ENCODE measurements at regions not wholly inside any gene's neighbourhood (a gene's known extent, or its start where the extent isn't known, plus 50 kb on each side); places are given as distances from the start of the nearest gene placed in this dataset.

DNA sequence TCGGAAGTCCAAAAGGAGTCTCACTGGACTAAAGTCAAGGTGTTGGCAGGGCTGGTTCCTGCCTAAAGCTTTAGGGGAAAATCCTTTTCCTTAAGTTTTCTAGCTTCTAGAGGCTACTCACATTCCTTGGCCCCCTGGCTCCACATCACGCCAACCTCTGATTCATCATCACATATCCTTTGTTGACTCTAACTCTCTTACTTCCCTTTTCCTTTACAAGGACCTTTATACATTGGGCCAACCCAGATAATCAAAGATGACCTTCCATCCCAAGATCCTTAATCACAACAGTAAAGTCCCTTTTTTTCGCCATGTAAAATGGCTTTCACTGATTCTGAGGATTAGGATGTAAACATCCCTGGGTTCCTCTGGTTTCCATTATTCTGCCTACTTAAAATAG, 146.4 kb upstream of the DCAF8L1 start:
- Histone ChIP-seq H4K20me1 (ENCODE audit: control insufficient read depth, insufficient read depth) (no peaks in the 10 kb centered on the region), H3K9ac (ENCODE audit: control insufficient read depth, insufficient read depth, low read length) (no peak overlapping the region), H2AFZ (ENCODE audit: control insufficient read depth, low read depth, low read length) (no peak overlapping the region), H3K79me2 (ENCODE audit: control insufficient read depth, insufficient read depth, low read length) (no peaks in the 10 kb centered on the region), H3K9me3 (replicated peaks; ENCODE audit: control insufficient read depth, insufficient read depth, low read length) (no peaks in the 10 kb centered on the region), H3K36me3 (ENCODE audit: control insufficient read depth in 2 of 2, insufficient read depth in 2 of 2, low read length in 1 of 2) (no peaks in the 10 kb centered on the region), H3K27me3 (replicated peaks in 1 of 2; ENCODE audit: control insufficient read depth in 2 of 2, insufficient read depth in 2 of 2, low read length in 1 of 2) (no peaks in the 10 kb centered on the region), H3K4me3 (no peak overlapping the region), H3K27ac (ENCODE audit: control insufficient read depth, insufficient read depth) (no peak overlapping the region), H3K4me1 (ENCODE audit: control insufficient read depth, insufficient read depth, low read length) (no peaks in the 10 kb centered on the region), H3K4me2 (ENCODE audit: control insufficient read depth, insufficient read depth) (no peak overlapping the region)
- in situ Hi-C loops (cut with MboI), result no loop called here
- no peak for ATAC-seq
- CTCF ChIA-PET, result no interaction called here
- POLR2A ChIA-PET, result no interaction called here
- RAD21 ChIA-PET (ENCODE audit: unreplicated experiment), result no interaction called here
- intact Hi-C loops (cut with micrococcal nuclease; ENCODE audit: unreplicated experiment), result no loop called here
- no peak for FAIRE-seq
- 17% methylated on average over 3 of the region's 3 CpGs for WGBS (ENCODE audit: insufficient coverage, insufficient replicate concordance, low lambda C conversion rate, missing lambda C conversion rate)
- no TSS peak for BruUV-seq (replicated peaks)
- SMC1A ChIA-PET (ENCODE audit: uncharacterized antibody, unreplicated experiment), result no interaction called here
- no peak for DNase-seq (ENCODE audit: low read depth, low spot score)
- TF ChIP-seq WRNIP1 (IDR thresholded peaks at IDR 0.05; ENCODE audit: borderline replicate concordance, low read depth, low read length) (no peak), RAD51 (IDR thresholded peaks at IDR 0.05) (no peak), SMARCA5 (IDR thresholded peaks at IDR 0.05) (no peak), CBFB (IDR thresholded peaks at IDR 0.05; ENCODE audit: low read depth) (no peak), BMI1 (IDR thresholded peaks at IDR 0.05; ENCODE audit: borderline replicate concordance) (no peak), POLR2AphosphoS2 (IDR thresholded peaks at IDR 0.05; ENCODE audit: low read depth, low read length) (no peak), PAX8 (IDR thresholded peaks at IDR 0.05) (no peak), RCOR1 (conservative IDR thresholded peaks at IDR 0.05; ENCODE audit: low read depth, low read length) (no peak), MEF2B (IDR thresholded peaks at IDR 0.05; ENCODE audit: partially characterized antibody, poor library complexity, severe bottlenecking) (no peak)
- TF ChIP-seq, protein P1, sequence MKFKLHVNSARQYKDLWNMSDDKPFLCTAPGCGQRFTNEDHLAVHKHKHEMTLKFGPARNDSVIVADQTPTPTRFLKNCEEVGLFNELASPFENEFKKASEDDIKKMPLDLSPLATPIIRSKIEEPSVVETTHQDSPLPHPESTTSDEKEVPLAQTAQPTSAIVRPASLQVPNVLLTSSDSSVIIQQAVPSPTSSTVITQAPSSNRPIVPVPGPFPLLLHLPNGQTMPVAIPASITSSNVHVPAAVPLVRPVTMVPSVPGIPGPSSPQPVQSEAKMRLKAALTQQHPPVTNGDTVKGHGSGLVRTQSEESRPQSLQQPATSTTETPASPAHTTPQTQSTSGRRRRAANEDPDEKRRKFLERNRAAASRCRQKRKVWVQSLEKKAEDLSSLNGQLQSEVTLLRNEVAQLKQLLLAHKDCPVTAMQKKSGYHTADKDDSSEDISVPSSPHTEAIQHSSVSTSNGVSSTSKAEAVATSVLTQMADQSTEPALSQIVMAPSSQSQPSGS (IDR thresholded peaks at IDR 0.05; ENCODE audit: low read length), result no peak
- TF ChIP-seq, protein P2, sequence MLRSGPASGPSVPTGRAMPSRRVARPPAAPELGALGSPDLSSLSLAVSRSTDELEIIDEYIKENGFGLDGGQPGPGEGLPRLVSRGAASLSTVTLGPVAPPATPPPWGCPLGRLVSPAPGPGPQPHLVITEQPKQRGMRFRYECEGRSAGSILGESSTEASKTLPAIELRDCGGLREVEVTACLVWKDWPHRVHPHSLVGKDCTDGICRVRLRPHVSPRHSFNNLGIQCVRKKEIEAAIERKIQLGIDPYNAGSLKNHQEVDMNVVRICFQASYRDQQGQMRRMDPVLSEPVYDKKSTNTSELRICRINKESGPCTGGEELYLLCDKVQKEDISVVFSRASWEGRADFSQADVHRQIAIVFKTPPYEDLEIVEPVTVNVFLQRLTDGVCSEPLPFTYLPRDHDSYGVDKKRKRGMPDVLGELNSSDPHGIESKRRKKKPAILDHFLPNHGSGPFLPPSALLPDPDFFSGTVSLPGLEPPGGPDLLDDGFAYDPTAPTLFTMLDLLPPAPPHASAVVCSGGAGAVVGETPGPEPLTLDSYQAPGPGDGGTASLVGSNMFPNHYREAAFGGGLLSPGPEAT (IDR thresholded peaks at IDR 0.05; ENCODE audit: low read depth), result no peak
- TF ChIP-seq, protein P3, sequence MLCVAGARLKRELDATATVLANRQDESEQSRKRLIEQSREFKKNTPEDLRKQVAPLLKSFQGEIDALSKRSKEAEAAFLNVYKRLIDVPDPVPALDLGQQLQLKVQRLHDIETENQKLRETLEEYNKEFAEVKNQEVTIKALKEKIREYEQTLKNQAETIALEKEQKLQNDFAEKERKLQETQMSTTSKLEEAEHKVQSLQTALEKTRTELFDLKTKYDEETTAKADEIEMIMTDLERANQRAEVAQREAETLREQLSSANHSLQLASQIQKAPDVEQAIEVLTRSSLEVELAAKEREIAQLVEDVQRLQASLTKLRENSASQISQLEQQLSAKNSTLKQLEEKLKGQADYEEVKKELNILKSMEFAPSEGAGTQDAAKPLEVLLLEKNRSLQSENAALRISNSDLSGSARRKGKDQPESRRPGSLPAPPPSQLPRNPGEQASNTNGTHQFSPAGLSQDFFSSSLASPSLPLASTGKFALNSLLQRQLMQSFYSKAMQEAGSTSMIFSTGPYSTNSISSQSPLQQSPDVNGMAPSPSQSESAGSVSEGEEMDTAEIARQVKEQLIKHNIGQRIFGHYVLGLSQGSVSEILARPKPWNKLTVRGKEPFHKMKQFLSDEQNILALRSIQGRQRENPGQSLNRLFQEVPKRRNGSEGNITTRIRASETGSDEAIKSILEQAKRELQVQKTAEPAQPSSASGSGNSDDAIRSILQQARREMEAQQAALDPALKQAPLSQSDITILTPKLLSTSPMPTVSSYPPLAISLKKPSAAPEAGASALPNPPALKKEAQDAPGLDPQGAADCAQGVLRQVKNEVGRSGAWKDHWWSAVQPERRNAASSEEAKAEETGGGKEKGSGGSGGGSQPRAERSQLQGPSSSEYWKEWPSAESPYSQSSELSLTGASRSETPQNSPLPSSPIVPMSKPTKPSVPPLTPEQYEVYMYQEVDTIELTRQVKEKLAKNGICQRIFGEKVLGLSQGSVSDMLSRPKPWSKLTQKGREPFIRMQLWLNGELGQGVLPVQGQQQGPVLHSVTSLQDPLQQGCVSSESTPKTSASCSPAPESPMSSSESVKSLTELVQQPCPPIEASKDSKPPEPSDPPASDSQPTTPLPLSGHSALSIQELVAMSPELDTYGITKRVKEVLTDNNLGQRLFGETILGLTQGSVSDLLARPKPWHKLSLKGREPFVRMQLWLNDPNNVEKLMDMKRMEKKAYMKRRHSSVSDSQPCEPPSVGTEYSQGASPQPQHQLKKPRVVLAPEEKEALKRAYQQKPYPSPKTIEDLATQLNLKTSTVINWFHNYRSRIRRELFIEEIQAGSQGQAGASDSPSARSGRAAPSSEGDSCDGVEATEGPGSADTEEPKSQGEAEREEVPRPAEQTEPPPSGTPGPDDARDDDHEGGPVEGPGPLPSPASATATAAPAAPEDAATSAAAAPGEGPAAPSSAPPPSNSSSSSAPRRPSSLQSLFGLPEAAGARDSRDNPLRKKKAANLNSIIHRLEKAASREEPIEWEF (IDR thresholded peaks at IDR 0.05; ENCODE audit: insufficient replicate concordance, low read depth, low read length), result no peak
- TF ChIP-seq, protein P4, sequence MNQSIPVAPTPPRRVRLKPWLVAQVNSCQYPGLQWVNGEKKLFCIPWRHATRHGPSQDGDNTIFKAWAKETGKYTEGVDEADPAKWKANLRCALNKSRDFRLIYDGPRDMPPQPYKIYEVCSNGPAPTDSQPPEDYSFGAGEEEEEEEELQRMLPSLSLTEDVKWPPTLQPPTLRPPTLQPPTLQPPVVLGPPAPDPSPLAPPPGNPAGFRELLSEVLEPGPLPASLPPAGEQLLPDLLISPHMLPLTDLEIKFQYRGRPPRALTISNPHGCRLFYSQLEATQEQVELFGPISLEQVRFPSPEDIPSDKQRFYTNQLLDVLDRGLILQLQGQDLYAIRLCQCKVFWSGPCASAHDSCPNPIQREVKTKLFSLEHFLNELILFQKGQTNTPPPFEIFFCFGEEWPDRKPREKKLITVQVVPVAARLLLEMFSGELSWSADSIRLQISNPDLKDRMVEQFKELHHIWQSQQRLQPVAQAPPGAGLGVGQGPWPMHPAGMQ (IDR thresholded peaks at IDR 0.05; ENCODE audit: borderline replicate concordance), result no peak

All from GM12878 (cell line).